Spleen (tissue), 7 donors: ENCODE measurements at regions not wholly inside any gene's neighbourhood (a gene's known extent, or its start where the extent isn't known, plus 50 kb on each side); places are given as distances from the start of the nearest gene placed in this dataset.
"Not testable (repeated sequence)": the region's sequence is repeated elsewhere in the genome, so short reads cannot be mapped to it uniquely, and the experiment has no call there.

Experiments
- CTCF ChIP-seq, 11 experiments: fragments of 200-600 bp in 7 of 11; fragments of 450-650 bp in 4 of 11; sonication (generic) in 4 of 11; IDR thresholded peaks in 8 of 11; conservative IDR thresholded peaks in 3 of 11; 1 replicate in 7 of 11; 2 replicates in 4 of 11; pipeline versions ENCODE4 v1.4.0 to v1.8.0; 2016 to 2021; ENCODE audit warnings: antibody characterized with exemption in 11 of 11, inconsistent platforms in 4 of 11, mild to moderate bottlenecking in 1 of 11
- POLR2AphosphoS5 ChIP-seq, 3 donors: sonication (generic); formaldehyde crosslinking; IDR thresholded peaks; one replicate each; pipeline ENCODE4 v1.5.1; 2017; ENCODE audit warnings: antibody characterized with exemption in 3 of 3
- donor health status: DM: no; HTN: no; CAD: no; lungs with moderate emphysema.
- donor health status: DM: no; HTN: no; CAD: no.
- donor health status: DM: no; HTN: no; CAD: no.

- not testable (repeated sequence) for TF ChIP-seq CTCF (IDR thresholded peaks at IDR 0.05 in 8 of 11, conservative IDR thresholded peaks at IDR 0.05 in 3 of 11); POLR2AphosphoS5 (IDR thresholded peaks at IDR 0.05)
These were observed 309.9 kb downstream of the PHF14 start for GRCh38 chr7:11283584-11283983.
